NCI-H526 treated with DMSO at 0.1 percent for 48 hours (cell line): ENCODE measurements at regions not wholly inside any gene's neighbourhood (a gene's known extent, or its start where the extent isn't known, plus 50 kb on each side); places are given as distances from the start of the nearest gene placed in this dataset.

Experiments
- DNase-seq: peaks from one replicate; lab custom pipeline; 2025; lab: John Stamatoyannopoulos, UW

- no peak for DNase-seq
Measured at GRCh38 chr5:35362772-35363171, 132.5 kb upstream of the PRLR start.

DNA sequence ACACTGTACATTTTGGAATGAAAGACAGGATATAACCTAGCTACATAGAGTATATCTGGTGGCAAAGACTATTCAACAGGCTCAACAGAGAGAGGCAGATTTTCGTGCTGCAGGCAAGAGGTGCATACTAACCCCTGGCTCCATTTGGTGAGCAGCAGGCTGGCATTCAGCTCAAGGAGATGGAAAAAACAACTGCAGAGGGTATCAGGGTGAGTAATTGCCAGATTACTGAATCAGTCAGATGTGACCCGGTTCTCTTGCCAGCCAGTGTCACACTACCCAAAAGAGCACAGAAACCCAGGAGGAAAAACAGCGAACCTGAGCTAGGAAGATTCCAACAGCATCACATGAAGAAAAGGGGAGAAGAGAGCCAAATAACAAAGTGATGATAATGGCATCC, 130.4 kb upstream of the PRLR start:
- no peak for DNase-seq

- no peak for DNase-seq
Measured at GRCh38 chr5:35359859-35360258, 129.6 kb upstream of the PRLR start.

DNA sequence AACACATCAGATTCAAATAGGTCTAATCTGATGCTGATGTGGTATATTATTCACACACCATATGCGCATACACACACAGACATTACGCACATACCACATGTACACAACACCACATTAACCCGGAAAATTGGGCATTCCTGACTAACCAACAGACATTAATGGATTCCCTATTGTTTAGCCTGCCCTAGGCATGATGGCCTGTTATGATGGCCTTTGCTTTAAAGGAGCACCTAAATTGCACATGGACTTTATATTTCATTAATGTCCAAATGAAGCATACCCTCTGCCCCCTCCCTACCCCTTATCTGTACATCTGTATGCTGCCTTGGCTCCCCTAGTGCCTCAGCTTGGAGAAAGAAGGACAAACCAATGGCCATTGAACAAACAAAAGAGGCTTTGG, 127.7 kb upstream of the PRLR start:
- DNase-seq, result no peak

DNA sequence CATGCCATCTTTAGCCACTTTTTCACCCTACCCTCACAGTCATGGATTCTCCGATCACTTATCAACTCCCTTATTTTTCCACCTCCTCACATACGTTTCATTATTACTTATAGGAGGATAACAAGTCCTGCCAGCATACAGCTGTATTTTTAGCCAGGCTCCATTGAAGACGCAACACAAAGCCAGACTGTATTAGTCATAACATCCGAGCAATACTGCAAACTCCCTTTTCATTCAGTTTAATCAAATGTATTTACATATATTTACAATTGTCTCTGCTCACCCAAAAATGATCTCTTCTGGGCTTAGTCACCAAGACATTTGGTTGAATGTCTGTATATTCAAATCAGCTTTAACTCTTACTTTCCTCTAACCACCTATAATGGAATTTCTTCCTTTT, 126.4 kb upstream of the PRLR start:
- peak; percentile 28 for DNase-seq

GRCh38 chr5:35354751-35355150, 124.5 kb upstream of the PRLR start:
- no peak for DNase-seq

DNA sequence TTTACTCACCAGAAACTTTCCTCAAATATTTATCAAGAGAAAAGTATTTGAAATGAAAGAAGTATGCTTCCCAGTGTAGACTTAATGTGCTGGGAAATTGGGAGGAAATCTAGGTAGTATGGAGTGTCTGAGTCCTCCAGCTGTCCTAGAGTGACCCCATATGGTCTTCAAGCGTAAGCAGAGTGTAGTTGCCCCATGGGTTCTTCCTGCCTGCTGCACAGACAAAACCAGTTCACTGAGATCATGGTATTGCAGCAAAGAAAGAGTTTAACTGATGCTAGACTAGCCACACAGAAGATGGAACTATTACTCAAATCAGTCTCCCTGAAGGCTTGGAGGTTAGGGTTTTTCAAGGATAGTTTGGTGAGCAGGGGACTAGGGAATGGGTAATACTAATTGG, 114.9 kb upstream of the PRLR start:
- no peak for DNase-seq

- DNase-seq, result no peak
Measured at GRCh38 chr5:35342664-35343063, 112.4 kb upstream of the PRLR start.

DNA sequence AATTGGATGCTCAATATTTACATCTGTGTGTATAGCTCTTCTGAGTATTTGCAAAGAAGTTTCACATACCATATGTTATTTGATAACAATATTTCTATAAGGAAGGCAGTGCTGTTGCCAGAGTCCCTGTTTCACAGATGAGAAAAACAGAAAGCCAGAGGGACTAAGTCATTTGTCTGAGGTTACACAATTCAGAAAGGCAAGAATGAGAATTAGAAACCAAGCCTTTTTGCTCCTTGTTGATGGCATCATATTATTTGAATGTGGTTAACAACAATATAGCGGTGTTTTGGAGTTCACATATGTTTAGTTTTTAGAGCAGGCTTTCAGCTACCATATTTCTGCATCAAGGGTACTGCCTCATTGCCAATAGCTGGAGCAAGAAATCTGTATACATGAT, 110.9 kb upstream of the PRLR start:
- no peak for DNase-seq

DNA sequence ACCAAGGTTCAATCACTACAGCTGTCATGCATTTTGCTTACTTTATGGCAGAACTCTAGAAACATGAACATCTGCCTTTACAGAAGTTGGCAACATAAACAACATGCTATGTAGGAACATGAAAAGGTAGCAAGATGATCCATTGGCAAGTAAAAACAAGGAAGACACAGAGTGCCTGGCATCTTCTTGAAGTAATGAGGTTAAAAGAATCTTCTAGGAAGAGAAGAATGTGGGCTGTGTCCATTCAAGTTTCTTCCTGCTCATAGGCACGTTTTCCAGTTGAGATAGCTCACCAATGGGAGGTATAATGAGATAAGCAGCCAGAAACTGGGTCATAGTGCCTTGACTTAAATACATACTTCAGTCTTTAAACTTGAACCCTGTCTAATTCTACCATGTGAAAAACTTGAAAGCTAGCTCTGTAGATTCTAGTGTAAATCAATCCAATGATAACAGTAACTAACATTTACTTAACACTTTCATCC, 109.4 kb upstream of the PRLR start:
- no peak for DNase-seq

DNA sequence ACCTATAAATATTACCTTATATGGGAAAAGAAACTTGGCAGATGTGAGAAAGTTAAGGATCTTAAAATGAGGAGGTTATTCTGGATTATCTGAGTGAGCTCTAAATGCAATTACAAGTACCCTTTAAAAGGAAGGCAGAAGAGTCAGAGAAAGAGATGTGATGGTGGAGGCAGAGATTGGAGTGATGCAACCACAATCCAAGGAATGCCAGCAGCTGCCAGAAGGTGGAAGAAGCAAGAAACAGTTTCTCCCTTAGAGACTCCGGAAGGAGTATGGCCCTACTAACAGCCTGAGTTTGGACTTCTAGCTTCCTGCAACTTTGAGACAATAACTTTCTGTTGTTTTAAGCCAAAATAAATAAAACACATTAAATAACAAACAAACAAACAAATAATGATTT, 108.7 kb upstream of the PRLR start:
- no peak for DNase-seq

DNA sequence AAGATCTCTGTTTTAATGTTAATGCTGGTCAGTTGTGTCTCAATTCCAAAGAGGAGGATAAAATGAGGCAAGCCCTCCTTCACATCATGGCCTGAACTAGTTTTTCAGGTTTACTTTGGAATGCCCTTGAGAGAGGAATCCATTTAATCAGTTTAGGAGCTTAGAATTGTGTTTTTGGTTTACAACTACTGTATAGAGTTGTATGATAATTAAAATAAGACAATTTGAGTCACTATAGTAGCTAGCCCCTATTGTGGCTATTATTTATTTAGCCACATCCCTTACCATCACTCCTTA, 107.8 kb upstream of the PRLR start:
- no peak for DNase-seq

GRCh38 chr5:35337340-35338156, 107.3 kb upstream of the PRLR start:
- DNase-seq, result no peak

DNA sequence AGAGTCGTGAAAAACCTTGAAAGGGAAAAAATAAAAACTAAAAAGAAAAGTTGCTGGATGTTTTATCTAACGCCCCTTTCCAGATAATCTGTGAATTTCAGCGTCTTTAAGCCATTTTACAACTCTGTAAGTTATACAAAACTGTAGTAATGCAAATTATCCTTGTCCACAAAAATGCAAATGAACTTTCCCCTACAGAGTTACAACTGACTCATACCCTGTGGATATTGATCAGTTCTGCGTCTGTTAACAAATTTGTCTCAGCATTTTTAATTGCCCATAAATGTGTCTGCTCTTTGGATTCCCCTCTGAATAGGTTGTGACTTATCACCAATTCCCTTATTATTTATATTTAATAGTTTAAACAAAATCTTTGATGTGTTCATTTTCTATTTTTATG, 105.9 kb upstream of the PRLR start:
- DNase-seq, result peak; percentile 72

DNA sequence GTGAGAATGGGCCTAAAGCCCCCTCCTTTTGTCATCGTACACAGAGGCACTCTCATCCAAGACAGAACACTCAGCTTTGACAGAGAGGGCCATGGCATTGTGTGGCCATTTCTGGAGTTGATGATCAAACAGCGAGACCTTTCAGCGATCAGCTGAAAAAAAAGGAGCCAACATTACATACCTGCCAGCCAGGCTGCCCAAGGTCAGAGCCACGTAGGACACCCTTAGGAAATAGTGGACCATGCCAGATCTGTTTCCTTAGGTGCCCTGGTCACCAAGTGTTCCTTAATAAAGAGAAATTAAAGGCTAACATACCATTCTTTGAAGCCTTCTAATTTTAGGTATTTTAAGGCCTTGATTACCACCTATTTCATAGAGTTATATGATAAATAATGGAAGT, 105.5 kb upstream of the PRLR start:
- peak; percentile 64 for DNase-seq

- no peak for DNase-seq
Measured at GRCh38 chr5:35333366-35333765, 103.1 kb upstream of the PRLR start.

GRCh38 chr5:35331956-35332950, 102.0 kb upstream of the PRLR start:
- DNase-seq, result no peak

GRCh38 chr5:35325836-35326235, 95.5 kb upstream of the PRLR start:
- no peak for DNase-seq

- no peak for DNase-seq
Measured at GRCh38 chr5:35324679-35325078, 94.4 kb upstream of the PRLR start.

GRCh38 chr5:35324201-35324600, 93.9 kb upstream of the PRLR start:
- no peak for DNase-seq

GRCh38 chr5:35320029-35320428, 89.7 kb upstream of the PRLR start:
- no peak for DNase-seq

- DNase-seq, result no peak
Measured at GRCh38 chr5:35319333-35320002, 89.2 kb upstream of the PRLR start.

- no peak for DNase-seq
Measured at GRCh38 chr5:35317586-35317985, 87.3 kb upstream of the PRLR start.
